GM10266 (cell line): ENCODE measurements at regions not wholly inside any gene's neighbourhood (a gene's known extent, or its start where the extent isn't known, plus 50 kb on each side); places are given as distances from the start of the nearest gene placed in this dataset.

ENCODE experiments used
- DNase-seq: peaks from one replicate; pipeline ENCODE4 v3.0.0; 2012; ENCODE audit errors: extremely low spot score
- CTCF ChIP-seq: IDR thresholded peaks from 2 replicates; pipeline ENCODE4 v1.5.1; 2012; ENCODE audit warnings: mild to moderate bottlenecking, low read depth; ENCODE audit not compliant: control insufficient read depth, insufficient read depth; ENCODE audit errors: missing control alignments

GRCh38 chr10:83605783-83606630 lies 533.3 kb upstream of the GHITM start:
- no peak for TF ChIP-seq CTCF
- DNase-seq: no peak

- no peak for DNase-seq
- TF ChIP-seq CTCF: no peak
Measured at GRCh38 chr10:83607959-83608745, 531.2 kb upstream of the GHITM start.

GRCh38 chr10:83612050-83612449 lies 527.3 kb upstream of the GHITM start:
- DNase-seq: no peak
- no peak for TF ChIP-seq CTCF

GRCh38 chr10:83612746-83613145 lies 526.6 kb upstream of the GHITM start:
- no peak for DNase-seq
- no peak for TF ChIP-seq CTCF

- TF ChIP-seq CTCF: no peak
- DNase-seq: no peak
Measured at GRCh38 chr10:83617172-83617571, 522.1 kb upstream of the GHITM start.

- DNase-seq: no peak
- TF ChIP-seq CTCF: no peak
Measured at GRCh38 chr10:83617692-83618545, 521.4 kb upstream of the GHITM start.
